ENCODE measurements at regions not wholly inside any gene's neighbourhood (a gene's known extent, or its start where the extent isn't known, plus 50 kb on each side); places are given as distances from the start of the nearest gene placed in this dataset.

- WGBS = 77% methylated on average over 7 of the region's 7 CpGs
These were observed 179.4 kb downstream of the GATA3 start for GRCh38 chr10:8233832-8234259.

More at GRCh38 chr10:8233832-8234259, 179.4 kb downstream of the GATA3 start:
- TF ChIP-seq NR2F2 (IDR thresholded peaks at IDR 0.05) (no peak), REST (IDR thresholded peaks at IDR 0.05) (no peak), JUND (IDR thresholded peaks at IDR 0.05) (no peak), EGR1 (IDR thresholded peaks at IDR 0.05; ENCODE audit: low read depth in 2 of 2) (no peak), CTCF (IDR thresholded peaks at IDR 0.05; ENCODE audit: low read depth, low read length, missing input control) (no peak), YY1 (IDR thresholded peaks at IDR 0.05) (no peak), RAD21 (IDR thresholded peaks at IDR 0.05) (no peak), GABPA (IDR thresholded peaks at IDR 0.05 in 1 of 2, conservative IDR thresholded peaks at IDR 0.05 in 1 of 2) (no peak), ZBTB33 (IDR thresholded peaks at IDR 0.05) (no peak), RXRA (IDR thresholded peaks at IDR 0.05) (no peak), HNF4G (IDR thresholded peaks at IDR 0.05) (no peak), ATF3 (IDR thresholded peaks at IDR 0.05) (no peak), HNF4A (conservative IDR thresholded peaks at IDR 0.05) (no peak)
- H3K36me3 ChIP-seq (ENCODE audit: control insufficient read depth in 4 of 4, insufficient read depth in 3 of 4, low read depth in 1 of 4, low read length in 3 of 4) = no peaks in the 10 kb centered on the region
- no peak overlapping the region for H3K27ac ChIP-seq (ENCODE audit: low read depth in 1 of 2, low read length in 2 of 2)
- no peaks in the 10 kb centered on the region for H3K4me1 ChIP-seq (ENCODE audit: control insufficient read depth in 4 of 4, insufficient read depth in 4 of 4, low read length in 3 of 4)
- no peaks in the 10 kb centered on the region for H3K9me3 ChIP-seq (ENCODE audit: control insufficient read depth in 4 of 4, low read length in 3 of 4)
- H3K4me3 ChIP-seq (ENCODE audit: low read depth in 1 of 3, low read length in 3 of 3) = no peak overlapping the region
- H3K27me3 ChIP-seq (ENCODE audit: control insufficient read depth in 4 of 4, insufficient read depth in 4 of 4, low read length in 3 of 4) = no peaks in the 10 kb centered on the region
- no peak for DNase-seq (ENCODE audit: low spot score)
- H3K9ac ChIP-seq (ENCODE audit: low read depth in 1 of 2, low read length in 2 of 2) = no peak overlapping the region
